ENCODE measurements at regions not wholly inside any gene's neighbourhood (a gene's known extent, or its start where the extent isn't known, plus 50 kb on each side); places are given as distances from the start of the nearest gene placed in this dataset.
"Not testable (repeated sequence)": the region's sequence is repeated elsewhere in the genome, so short reads cannot be mapped to it uniquely, and the experiment has no call there.

DNA sequence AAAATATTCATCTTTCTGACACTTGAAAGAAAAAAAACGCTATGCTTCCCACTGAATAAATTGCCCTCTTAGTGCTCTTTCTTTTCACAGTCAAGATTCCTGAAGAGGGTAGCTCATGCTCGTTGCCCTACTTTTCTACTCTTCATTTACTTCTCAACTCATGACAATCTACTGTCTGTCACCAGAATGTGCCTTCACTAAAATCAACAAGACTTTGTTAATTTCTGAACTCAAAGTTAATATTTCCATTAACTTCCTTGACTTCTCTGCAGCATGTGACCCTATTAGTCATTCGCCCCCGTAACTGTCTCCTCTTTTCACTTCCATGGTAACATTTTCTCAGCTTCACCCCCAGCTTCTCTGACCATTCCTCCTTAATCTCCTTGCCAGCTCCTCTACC lies 98.9 kb upstream of the MAPRE2 start:
- Mint-ChIP-seq H3K4me1 (ENCODE audit: low read depth) (no peaks in the 10 kb centered on the region), H3K36me3 (no peaks in the 10 kb centered on the region), H3K9me3 (no peaks in the 10 kb centered on the region), H3K4me3 (no peak overlapping the region), H3K27me3 (peaks cover 8% of the 10 kb centered on the region), H3K27ac (no peak overlapping the region)
- intact Hi-C loops (cut with micrococcal nuclease) = no loop called here
- no peak for DNase-seq
- ChIA-PET POLR2A (no interaction called here), CTCF (interaction anchor here (0.7 kb wide), 1 partner anchor 83 kb away, joined by 3 read pairs; no protein-coding TSS in a partner anchor)

DNA sequence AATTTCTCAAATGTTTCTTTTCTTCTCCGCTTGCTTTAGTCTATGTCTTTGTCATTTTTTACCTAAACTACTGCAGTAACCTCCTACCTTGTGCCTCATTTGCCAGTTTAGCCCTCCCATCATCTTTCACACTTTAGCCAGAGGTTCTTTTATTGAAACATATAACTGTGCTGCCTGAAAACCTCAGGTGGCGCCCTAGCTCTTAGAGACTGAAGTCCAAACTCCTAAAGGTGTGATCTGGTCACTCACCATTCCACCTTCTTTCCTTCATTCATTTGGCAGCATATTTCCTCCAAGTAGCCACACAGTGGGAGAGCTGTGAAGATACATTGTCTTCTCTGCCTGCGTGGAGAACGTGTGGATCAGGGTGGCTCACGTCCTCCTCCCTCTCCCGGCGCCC lies 98.2 kb upstream of the MAPRE2 start:
- intact Hi-C loops (cut with micrococcal nuclease) = no loop called here
- CTCF ChIA-PET = no interaction called here
- H3K4me3 Mint-ChIP-seq = no peak overlapping the region
- H3K4me1 Mint-ChIP-seq (ENCODE audit: low read depth) = no peaks in the 10 kb centered on the region
- no peak for DNase-seq
- peaks cover 8% of the 10 kb centered on the region for H3K27me3 Mint-ChIP-seq
- POLR2A ChIA-PET = no interaction called here
- no peaks in the 10 kb centered on the region for H3K9me3 Mint-ChIP-seq
- no peak overlapping the region for H3K27ac Mint-ChIP-seq
- no peaks in the 10 kb centered on the region for H3K36me3 Mint-ChIP-seq

DNA sequence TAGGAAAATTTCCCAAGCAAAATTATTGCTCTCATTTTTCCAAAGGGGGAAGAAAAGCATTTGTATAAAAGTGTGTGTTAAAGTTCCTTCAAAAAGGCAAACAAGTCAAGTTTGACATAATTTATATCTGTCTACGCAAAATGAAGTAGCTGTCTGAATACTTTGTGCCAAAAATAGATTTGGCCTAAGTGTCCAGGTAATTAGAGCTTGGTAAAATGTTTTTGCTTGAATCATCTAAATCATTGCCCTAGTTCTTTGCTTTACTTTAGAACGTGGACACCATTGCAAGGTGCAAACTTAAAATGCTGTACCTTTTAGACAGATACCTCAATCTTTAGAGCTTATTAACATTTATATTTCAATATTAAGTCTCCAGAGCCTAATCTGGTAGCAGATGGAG lies 97.6 kb upstream of the MAPRE2 start:
- no peaks in the 10 kb centered on the region for H3K36me3 Mint-ChIP-seq
- DNase-seq = no peak
- H3K4me1 Mint-ChIP-seq (ENCODE audit: low read depth) = no peaks in the 10 kb centered on the region
- ChIA-PET POLR2A (no interaction called here), CTCF (no interaction called here)
- H3K27ac Mint-ChIP-seq = no peak overlapping the region
- intact Hi-C loops (cut with micrococcal nuclease) = no loop called here
- H3K4me3 Mint-ChIP-seq = no peak overlapping the region
- H3K27me3 Mint-ChIP-seq = peaks cover 5% of the 10 kb centered on the region
- no peaks in the 10 kb centered on the region for H3K9me3 Mint-ChIP-seq

DNA sequence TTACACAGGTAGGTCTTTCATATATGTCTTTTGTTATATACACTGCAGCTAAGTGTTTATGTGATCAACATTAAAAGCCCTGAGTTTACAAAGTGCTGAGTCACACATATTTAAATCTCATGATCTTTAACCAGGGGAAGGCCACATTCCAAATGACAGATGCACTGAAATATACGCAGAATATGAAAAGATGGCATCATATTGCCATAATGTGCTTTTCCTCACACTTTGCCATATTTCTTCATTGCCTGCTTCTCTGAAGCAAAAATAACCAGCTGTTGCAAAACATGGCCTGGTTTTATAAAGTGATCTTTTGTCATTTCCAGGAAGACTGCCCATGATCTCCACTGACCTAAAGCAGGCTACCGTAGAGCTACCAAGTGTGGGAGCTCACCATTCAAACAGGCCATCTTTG lies 93.5 kb upstream of the MAPRE2 start:
- H3K4me1 Mint-ChIP-seq (ENCODE audit: low read depth) = no peaks in the 10 kb centered on the region
- ChIA-PET POLR2A (interaction anchor here (0.6 kb wide), 1 partner anchor 23 kb away, joined by 3 read pairs; no protein-coding TSS in a partner anchor), CTCF (no interaction called here)
- no peaks in the 10 kb centered on the region for H3K36me3 Mint-ChIP-seq
- H3K27me3 Mint-ChIP-seq = peaks cover 2% of the 10 kb centered on the region
- intact Hi-C loops (cut with micrococcal nuclease) = no loop called here
- H3K27ac Mint-ChIP-seq = no peak overlapping the region
- no peak overlapping the region for H3K4me3 Mint-ChIP-seq
- no peaks in the 10 kb centered on the region for H3K9me3 Mint-ChIP-seq
- no peak for DNase-seq

DNA sequence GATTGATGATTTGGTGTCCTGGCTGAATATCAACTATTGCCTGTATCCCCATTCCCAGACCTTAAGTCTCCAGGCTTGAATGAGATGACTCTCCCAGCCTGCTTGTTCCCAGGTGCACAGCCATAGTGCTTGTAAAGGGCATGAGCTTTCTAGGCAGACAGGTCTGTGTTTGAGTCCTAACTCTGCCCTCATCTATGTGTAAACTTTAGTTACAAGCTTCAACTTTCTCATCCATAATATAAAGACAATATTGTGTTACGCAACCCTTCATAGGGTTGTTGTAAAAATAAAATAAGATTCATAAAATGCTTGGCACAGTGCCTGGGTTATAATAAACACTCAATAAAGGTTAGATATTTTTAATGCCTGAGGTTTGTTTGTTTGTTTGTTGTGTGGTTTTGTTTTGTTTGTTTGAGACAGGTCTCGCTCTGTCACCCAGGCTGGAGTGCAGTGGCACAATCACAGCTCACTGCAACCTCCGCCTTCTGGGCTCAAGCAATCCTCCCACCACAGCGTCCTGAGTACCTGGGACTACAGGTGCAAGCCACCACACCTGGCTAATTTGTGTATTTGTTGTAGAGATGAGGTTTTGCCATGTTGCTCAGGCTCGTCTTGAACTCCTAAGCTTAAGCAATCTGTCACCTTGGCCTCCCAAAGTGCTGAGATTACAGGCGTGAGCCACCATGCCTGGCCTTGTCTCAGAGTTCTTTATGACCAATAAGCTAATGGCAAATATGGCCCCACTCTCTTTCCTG lies 89.4 kb upstream of the MAPRE2 start:
- H3K27ac Mint-ChIP-seq = no peak overlapping the region
- no peak overlapping the region for H3K4me3 Mint-ChIP-seq
- ChIA-PET POLR2A (no interaction called here), CTCF (no interaction called here)
- DNase-seq = no peak
- intact Hi-C loops (cut with micrococcal nuclease) = no loop called here
- H3K9me3 Mint-ChIP-seq = peaks cover 2% of the 10 kb centered on the region
- H3K4me1 Mint-ChIP-seq (ENCODE audit: low read depth) = no peaks in the 10 kb centered on the region
- H3K36me3 Mint-ChIP-seq = no peaks in the 10 kb centered on the region
- peaks cover 20% of the 10 kb centered on the region for H3K27me3 Mint-ChIP-seq

DNA sequence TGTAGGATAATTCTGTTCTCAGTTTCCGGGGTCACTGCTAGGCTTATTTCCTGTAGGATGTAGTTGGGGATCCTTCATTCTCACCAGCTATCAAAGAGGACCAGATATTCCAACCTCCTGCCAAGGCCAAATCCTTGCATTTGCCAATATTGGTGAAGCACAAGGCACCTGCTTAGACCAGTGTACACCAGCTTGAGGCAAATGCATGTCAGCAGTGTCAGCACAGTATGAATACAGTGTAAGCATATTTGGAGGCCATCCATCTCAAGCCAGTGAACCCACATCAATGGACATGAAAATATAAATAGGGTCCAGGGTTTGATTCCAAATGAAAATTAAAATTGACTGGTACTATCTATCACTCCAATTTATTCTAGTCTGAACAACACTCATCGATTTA lies 88.0 kb upstream of the MAPRE2 start:
- no peak for DNase-seq
- peaks cover 2% of the 10 kb centered on the region for H3K9me3 Mint-ChIP-seq
- H3K4me1 Mint-ChIP-seq (ENCODE audit: low read depth) = no peaks in the 10 kb centered on the region
- POLR2A ChIA-PET = no interaction called here
- intact Hi-C loops (cut with micrococcal nuclease) = no loop called here
- CTCF ChIA-PET = no interaction called here
- peaks cover 26% of the 10 kb centered on the region for H3K27me3 Mint-ChIP-seq
- H3K27ac Mint-ChIP-seq = no peak overlapping the region
- H3K4me3 Mint-ChIP-seq = no peak overlapping the region
- no peaks in the 10 kb centered on the region for H3K36me3 Mint-ChIP-seq

DNA sequence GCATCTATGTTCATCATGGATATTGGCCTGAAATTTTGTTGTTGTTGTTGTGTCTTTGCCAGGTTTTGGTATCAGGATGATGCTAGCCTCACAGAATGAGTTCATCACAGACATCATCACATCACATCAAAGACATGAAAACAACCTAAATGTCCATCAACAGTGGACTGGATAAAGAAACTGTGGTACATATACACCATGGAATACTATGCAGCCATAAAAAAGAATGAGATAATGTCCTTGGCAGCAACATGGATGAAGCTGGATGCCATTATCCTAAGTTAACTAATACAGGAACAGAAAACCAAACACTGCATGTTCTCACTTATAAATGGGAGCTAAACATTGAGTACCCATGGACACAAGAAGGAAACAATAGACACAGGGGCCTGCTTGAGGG lies 85.7 kb upstream of the MAPRE2 start:
- peaks cover 30% of the 10 kb centered on the region for H3K27me3 Mint-ChIP-seq
- H3K9me3 Mint-ChIP-seq; H3K27ac Mint-ChIP-seq; H3K36me3 Mint-ChIP-seq; H3K4me3 Mint-ChIP-seq; H3K4me1 Mint-ChIP-seq (ENCODE audit: low read depth); intact Hi-C loops (cut with micrococcal nuclease); POLR2A ChIA-PET; DNase-seq; CTCF ChIA-PET: not testable (repeated sequence)

DNA sequence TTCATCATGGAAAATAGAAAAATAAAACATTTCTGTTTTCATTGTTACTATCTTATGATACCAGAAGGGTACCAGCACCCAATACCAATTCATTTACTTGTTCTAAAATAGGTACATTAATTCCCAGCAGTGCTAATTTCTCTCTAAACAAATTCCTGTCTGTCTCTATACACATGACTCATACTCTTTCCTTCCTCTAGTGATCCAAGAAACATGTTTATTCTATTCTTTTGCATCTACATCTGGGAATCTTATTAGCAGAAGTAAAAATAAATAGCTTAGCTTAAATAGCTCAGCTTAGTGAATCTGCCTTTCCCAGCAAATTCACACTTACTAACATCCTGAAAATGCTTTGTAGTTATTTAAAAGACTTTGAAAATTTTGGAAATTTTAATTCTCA lies 84.5 kb upstream of the MAPRE2 start:
- no peak for DNase-seq
- no peaks in the 10 kb centered on the region for H3K4me1 Mint-ChIP-seq (ENCODE audit: low read depth)
- peaks cover 34% of the 10 kb centered on the region for H3K27me3 Mint-ChIP-seq
- H3K27ac Mint-ChIP-seq = no peak overlapping the region
- intact Hi-C loops (cut with micrococcal nuclease) = no loop called here
- ChIA-PET POLR2A (no interaction called here), CTCF (no interaction called here)
- H3K9me3 Mint-ChIP-seq = peaks cover 2% of the 10 kb centered on the region
- H3K36me3 Mint-ChIP-seq = no peaks in the 10 kb centered on the region
- H3K4me3 Mint-ChIP-seq = no peak overlapping the region

DNA sequence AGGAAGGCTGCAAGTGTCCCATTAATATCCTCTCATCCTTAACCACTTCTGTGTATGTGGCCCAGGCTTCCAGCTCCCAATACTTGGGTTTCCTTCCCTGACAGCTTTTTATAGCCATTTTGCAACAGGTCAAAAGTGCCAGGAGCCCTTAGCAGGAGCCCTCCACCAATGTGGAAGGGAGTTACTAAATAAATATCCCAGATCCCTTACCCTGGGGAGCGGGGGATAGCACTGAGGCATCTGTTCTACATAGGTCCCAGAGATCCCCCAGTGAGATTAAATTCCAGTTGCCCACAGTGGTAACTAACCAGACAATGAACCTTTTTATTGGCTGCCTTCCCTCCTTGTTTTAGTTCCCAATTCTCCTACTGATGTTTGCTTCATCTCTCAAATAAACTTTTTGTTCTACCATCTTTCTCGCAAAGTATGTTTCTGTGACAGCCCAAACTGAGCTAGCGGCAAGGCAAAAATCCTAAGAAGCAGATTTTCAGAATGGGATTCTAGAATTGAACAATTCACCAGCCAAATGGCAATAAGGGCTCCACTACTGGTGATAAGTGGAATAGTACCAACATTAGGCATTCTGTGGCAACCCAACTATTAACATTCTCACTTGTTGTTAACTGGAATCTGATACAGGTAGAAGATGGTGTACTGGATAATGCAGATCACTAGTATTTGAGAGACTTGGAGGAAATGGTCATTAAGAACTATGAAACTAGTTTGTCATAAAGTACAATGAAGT lies 83.9 kb upstream of the MAPRE2 start:
- H3K4me3 Mint-ChIP-seq = no peak overlapping the region
- peaks cover 2% of the 10 kb centered on the region for H3K9me3 Mint-ChIP-seq
- ChIA-PET POLR2A (no interaction called here), CTCF (no interaction called here)
- intact Hi-C loops (cut with micrococcal nuclease) = no loop called here
- peaks cover 37% of the 10 kb centered on the region for H3K27me3 Mint-ChIP-seq
- H3K36me3 Mint-ChIP-seq = no peaks in the 10 kb centered on the region
- no peak for DNase-seq
- no peak overlapping the region for H3K27ac Mint-ChIP-seq
- no peaks in the 10 kb centered on the region for H3K4me1 Mint-ChIP-seq (ENCODE audit: low read depth)

DNA sequence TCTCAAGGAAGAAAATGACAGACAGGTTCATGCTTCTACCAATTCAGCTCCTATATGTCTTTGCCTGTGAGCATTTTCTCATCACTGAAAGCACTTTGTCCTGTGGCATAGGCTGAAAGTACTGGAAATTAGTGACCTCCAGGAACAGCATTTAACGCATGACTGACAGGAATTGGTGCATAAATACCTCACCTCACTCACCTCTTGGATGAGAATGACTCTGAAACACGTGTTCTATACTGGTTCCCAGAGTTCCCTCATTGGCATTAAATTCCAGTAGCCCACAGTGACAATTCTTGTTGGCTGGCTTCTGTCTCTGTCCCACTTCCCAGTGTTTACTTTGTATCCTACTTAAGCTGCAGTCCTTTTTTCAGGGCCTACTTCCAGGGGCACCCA lies 83.4 kb upstream of the MAPRE2 start:
- no peak overlapping the region for H3K4me3 Mint-ChIP-seq
- no peak overlapping the region for H3K27ac Mint-ChIP-seq
- ChIA-PET POLR2A (no interaction called here), CTCF (no interaction called here)
- H3K27me3 Mint-ChIP-seq = peaks cover 38% of the 10 kb centered on the region
- intact Hi-C loops (cut with micrococcal nuclease) = no loop called here
- no peaks in the 10 kb centered on the region for H3K4me1 Mint-ChIP-seq (ENCODE audit: low read depth)
- no peaks in the 10 kb centered on the region for H3K36me3 Mint-ChIP-seq
- no peak for DNase-seq
- peaks cover 2% of the 10 kb centered on the region for H3K9me3 Mint-ChIP-seq

DNA sequence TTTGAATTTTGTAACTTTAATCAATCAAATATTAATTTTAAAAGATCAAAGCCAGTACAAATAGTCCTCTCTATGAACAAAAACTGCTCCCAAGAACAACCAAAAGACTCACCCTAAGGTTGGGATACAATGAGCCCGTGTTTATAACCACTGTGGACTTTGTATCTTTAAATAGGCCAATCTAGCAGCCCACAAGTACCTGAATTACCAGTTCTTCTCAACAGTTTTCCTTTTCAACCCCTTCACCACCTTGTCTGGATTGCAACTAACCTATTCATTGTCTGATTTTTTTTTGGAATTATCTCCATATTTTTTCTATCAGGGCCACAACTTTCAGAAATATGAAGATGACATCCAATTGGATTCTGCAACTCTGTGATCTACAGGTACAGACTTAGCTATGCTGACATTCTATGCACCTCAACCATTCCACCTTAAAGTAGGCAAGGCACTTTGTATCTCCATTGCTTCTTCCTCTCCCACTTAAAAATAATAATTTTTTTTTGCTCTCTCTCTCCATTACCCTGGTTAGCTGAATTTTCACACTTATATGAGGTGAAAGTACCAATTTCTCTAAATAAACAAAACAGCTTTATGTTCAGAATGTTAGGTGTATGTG lies 81.9 kb upstream of the MAPRE2 start:
- Mint-ChIP-seq H3K27ac (no peak overlapping the region), H3K4me3 (no peak overlapping the region), H3K36me3 (no peaks in the 10 kb centered on the region), H3K4me1 (ENCODE audit: low read depth) (no peaks in the 10 kb centered on the region), H3K27me3 (peaks cover 36% of the 10 kb centered on the region), H3K9me3 (peaks cover 2% of the 10 kb centered on the region)
- no peak for DNase-seq
- ChIA-PET POLR2A (no interaction called here), CTCF (no interaction called here)
- intact Hi-C loops (cut with micrococcal nuclease) = no loop called here

DNA sequence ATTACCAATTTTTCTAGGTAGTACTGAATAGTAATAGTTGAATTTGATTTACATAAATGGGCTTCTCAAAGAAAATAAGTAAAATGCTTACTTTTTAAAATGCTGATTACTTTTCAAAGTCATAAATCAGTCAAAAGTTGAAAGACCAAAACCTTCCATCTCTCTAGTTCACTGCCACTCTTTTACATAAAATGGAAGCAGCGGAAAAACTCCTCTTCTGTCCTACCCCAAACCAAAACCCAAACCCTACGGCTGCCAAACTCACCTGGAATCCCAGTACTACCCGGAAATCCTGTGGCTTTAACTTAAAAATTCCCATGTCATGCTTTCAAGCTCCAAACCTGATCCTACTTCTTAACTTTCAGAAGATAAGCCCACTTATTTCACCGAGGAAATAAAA lies 81.2 kb upstream of the MAPRE2 start:
- CTCF ChIA-PET = no interaction called here
- Mint-ChIP-seq H3K4me3 (no peak overlapping the region), H3K9me3 (peaks cover 2% of the 10 kb centered on the region), H3K4me1 (ENCODE audit: low read depth) (no peaks in the 10 kb centered on the region), H3K36me3 (no peaks in the 10 kb centered on the region), H3K27ac (no peak overlapping the region), H3K27me3 (peaks cover 31% of the 10 kb centered on the region)
- intact Hi-C loops (cut with micrococcal nuclease) = no loop called here
- DNase-seq = no peak
- POLR2A ChIA-PET = no interaction called here

DNA sequence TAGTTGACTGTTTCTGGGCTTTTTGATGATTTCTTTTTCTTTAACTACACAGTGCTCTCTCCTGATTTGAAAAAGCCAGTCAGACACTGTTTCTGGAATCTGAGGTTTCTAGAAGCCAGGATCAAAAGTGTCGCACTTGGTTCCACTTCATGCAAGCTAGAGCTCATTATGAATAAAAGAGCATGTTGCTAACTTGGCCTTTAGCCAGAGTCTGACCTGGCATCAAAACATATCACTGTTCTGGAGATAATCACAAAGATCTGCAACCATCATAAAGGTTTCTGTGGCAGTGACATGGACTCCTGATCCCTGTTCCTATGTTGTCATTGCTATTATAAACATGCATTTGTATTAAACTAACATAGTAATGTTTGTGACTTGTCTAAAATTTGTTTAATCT lies 76.1 kb upstream of the MAPRE2 start:
- CTCF ChIA-PET = no interaction called here
- Mint-ChIP-seq H3K27ac (no peak overlapping the region), H3K36me3 (no peaks in the 10 kb centered on the region), H3K27me3 (peaks cover 8% of the 10 kb centered on the region), H3K9me3 (no peaks in the 10 kb centered on the region), H3K4me3 (no peak overlapping the region), H3K4me1 (ENCODE audit: low read depth) (no peaks in the 10 kb centered on the region)
- POLR2A ChIA-PET = no interaction called here
- intact Hi-C loops (cut with micrococcal nuclease) = no loop called here
- DNase-seq = no peak
